ENCODE measurements at regions not wholly inside any gene's neighbourhood (a gene's known extent, or its start where the extent isn't known, plus 50 kb on each side); places are given as distances from the start of the nearest gene placed in this dataset.

DNA sequence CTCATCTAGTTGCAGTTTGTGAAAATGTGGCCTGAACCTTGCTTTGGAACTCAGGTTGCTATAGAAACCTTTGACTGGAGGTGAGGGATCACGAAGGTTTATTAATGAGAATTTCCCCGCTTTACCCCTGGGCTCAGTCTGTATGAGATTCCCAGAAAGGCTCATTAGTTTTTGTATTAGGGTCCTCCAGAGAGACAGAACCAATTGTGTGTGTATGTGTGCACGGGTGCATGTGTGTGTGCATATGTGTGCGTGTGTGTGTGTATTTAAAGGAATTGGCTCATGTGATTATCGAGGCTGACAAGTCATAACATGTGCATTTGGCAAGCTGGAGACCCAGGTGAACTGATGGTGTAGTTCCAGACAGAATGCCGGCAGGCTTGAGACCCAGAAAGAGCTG is 113.8 kb upstream of the DLX2 start:
- H3K79me2 ChIP-seq (ENCODE audit: insufficient read depth, low read length): no peaks in the 10 kb centered on the region
- H3K9ac ChIP-seq (ENCODE audit: low read depth, low read length): no peak overlapping the region
- TF ChIP-seq, protein P1, sequence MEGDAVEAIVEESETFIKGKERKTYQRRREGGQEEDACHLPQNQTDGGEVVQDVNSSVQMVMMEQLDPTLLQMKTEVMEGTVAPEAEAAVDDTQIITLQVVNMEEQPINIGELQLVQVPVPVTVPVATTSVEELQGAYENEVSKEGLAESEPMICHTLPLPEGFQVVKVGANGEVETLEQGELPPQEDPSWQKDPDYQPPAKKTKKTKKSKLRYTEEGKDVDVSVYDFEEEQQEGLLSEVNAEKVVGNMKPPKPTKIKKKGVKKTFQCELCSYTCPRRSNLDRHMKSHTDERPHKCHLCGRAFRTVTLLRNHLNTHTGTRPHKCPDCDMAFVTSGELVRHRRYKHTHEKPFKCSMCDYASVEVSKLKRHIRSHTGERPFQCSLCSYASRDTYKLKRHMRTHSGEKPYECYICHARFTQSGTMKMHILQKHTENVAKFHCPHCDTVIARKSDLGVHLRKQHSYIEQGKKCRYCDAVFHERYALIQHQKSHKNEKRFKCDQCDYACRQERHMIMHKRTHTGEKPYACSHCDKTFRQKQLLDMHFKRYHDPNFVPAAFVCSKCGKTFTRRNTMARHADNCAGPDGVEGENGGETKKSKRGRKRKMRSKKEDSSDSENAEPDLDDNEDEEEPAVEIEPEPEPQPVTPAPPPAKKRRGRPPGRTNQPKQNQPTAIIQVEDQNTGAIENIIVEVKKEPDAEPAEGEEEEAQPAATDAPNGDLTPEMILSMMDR (IDR thresholded peaks at IDR 0.05; ENCODE audit: borderline replicate concordance, extremely low read depth, low read length, poor library complexity, severe bottlenecking): no peak
- TF ChIP-seq EZH2 (IDR thresholded peaks at IDR 0.05; ENCODE audit: borderline replicate concordance, low read depth, low read length, severe bottlenecking): no peak
- H3K36me3 ChIP-seq (ENCODE audit: insufficient read depth, low read length): no peaks in the 10 kb centered on the region
- ATAC-seq (ENCODE audit: insufficient read depth, low read depth): no peak
- H3K4me2 ChIP-seq (ENCODE audit: insufficient read depth, low read length): no peak overlapping the region
- H2AFZ ChIP-seq (ENCODE audit: low read depth, low read length): no peak overlapping the region
- H3K9me3 ChIP-seq (ENCODE audit: insufficient read depth, low read length, severe bottlenecking): no peaks in the 10 kb centered on the region
- no peaks in the 10 kb centered on the region for H4K20me1 ChIP-seq (ENCODE audit: insufficient read depth, low read length)
- no peak overlapping the region for H3K27ac ChIP-seq (ENCODE audit: low read length)
- peaks cover 10% of the 10 kb centered on the region for H3K27me3 ChIP-seq (ENCODE audit: insufficient read depth, low read length, poor library complexity)
- DNase-seq: no peak
- no peaks in the 10 kb centered on the region for H3K4me1 ChIP-seq (ENCODE audit: insufficient read depth, low read length)
- no peak overlapping the region for H3K4me3 ChIP-seq (ENCODE audit: low read depth in 1 of 2, low read length in 2 of 2)

DNA sequence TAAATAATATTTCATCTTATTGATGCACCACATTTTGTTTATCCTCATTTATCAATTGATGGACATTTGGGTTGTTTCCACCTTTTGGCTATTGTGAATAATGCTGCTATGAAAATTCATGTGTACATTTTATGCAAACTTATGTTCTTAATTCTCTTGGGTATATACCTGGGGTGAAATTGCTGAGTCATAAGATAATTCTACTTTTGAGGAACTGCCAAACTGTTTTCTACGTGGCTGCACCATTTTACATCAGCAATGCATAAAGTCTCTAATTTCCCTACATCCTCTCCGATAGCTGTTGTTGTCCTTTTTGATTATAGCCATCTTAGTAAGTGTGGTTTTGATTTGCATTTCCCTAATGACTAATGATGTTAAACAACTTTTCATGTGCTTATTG is 116.5 kb upstream of the DLX2 start:
- H3K4me2 ChIP-seq (ENCODE audit: insufficient read depth, low read length): no peak overlapping the region
- H2AFZ ChIP-seq (ENCODE audit: low read depth, low read length): no peak overlapping the region
- ATAC-seq (ENCODE audit: insufficient read depth, low read depth) (no peak), DNase-seq (no peak)
- H3K27ac ChIP-seq (ENCODE audit: low read length): no peak overlapping the region
- no peak overlapping the region for H3K9ac ChIP-seq (ENCODE audit: low read depth, low read length)
- no peaks in the 10 kb centered on the region for H3K36me3 ChIP-seq (ENCODE audit: insufficient read depth, low read length)
- no peaks in the 10 kb centered on the region for H4K20me1 ChIP-seq (ENCODE audit: insufficient read depth, low read length)
- no peak overlapping the region for H3K4me3 ChIP-seq (ENCODE audit: low read depth in 1 of 2, low read length in 2 of 2)
- H3K79me2 ChIP-seq (ENCODE audit: insufficient read depth, low read length): no peaks in the 10 kb centered on the region
- TF ChIP-seq, protein P1 (IDR thresholded peaks at IDR 0.05; ENCODE audit: borderline replicate concordance, extremely low read depth, low read length, poor library complexity, severe bottlenecking): no peak
- TF ChIP-seq EZH2 (IDR thresholded peaks at IDR 0.05; ENCODE audit: borderline replicate concordance, low read depth, low read length, severe bottlenecking): no peak
- peaks cover 7% of the 10 kb centered on the region for H3K27me3 ChIP-seq (ENCODE audit: insufficient read depth, low read length, poor library complexity)
- no peaks in the 10 kb centered on the region for H3K9me3 ChIP-seq (ENCODE audit: insufficient read depth, low read length, severe bottlenecking)
- no peaks in the 10 kb centered on the region for H3K4me1 ChIP-seq (ENCODE audit: insufficient read depth, low read length)

DNA sequence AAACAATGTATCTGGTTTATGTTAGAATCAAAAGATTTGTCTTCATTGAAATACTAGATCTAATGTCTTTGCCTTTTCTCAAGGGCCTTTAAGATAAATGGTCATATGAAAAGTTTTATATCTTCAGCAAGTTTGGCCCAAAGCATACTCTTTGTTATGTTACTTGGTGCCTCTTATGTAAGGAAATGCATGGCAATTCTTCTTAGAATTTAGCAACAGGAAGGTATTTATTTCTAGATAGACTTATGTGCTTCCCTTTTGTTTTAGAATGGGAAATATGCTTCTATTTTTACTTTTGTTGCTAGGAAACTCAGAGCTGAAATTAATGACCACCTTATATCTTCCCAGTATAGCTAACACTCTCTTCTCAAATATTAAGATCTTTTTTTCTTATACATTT is 117.4 kb upstream of the DLX2 start:
- TF ChIP-seq EZH2 (IDR thresholded peaks at IDR 0.05; ENCODE audit: borderline replicate concordance, low read depth, low read length, severe bottlenecking): no peak
- TF ChIP-seq, protein P1 (IDR thresholded peaks at IDR 0.05; ENCODE audit: borderline replicate concordance, extremely low read depth, low read length, poor library complexity, severe bottlenecking): no peak
- H3K79me2 ChIP-seq (ENCODE audit: insufficient read depth, low read length): no peaks in the 10 kb centered on the region
- H3K9ac ChIP-seq (ENCODE audit: low read depth, low read length): no peak overlapping the region
- H3K4me1 ChIP-seq (ENCODE audit: insufficient read depth, low read length): no peaks in the 10 kb centered on the region
- H3K27ac ChIP-seq (ENCODE audit: low read length): no peak overlapping the region
- H3K36me3 ChIP-seq (ENCODE audit: insufficient read depth, low read length): no peaks in the 10 kb centered on the region
- H3K4me2 ChIP-seq (ENCODE audit: insufficient read depth, low read length): no peak overlapping the region
- H2AFZ ChIP-seq (ENCODE audit: low read depth, low read length): no peak overlapping the region
- no peak for ATAC-seq (ENCODE audit: insufficient read depth, low read depth)
- H3K27me3 ChIP-seq (ENCODE audit: insufficient read depth, low read length, poor library complexity): peaks cover 5% of the 10 kb centered on the region
- no peak for DNase-seq
- H4K20me1 ChIP-seq (ENCODE audit: insufficient read depth, low read length): no peaks in the 10 kb centered on the region
- no peaks in the 10 kb centered on the region for H3K9me3 ChIP-seq (ENCODE audit: insufficient read depth, low read length, severe bottlenecking)
- no peak overlapping the region for H3K4me3 ChIP-seq (ENCODE audit: low read depth in 1 of 2, low read length in 2 of 2)

DNA sequence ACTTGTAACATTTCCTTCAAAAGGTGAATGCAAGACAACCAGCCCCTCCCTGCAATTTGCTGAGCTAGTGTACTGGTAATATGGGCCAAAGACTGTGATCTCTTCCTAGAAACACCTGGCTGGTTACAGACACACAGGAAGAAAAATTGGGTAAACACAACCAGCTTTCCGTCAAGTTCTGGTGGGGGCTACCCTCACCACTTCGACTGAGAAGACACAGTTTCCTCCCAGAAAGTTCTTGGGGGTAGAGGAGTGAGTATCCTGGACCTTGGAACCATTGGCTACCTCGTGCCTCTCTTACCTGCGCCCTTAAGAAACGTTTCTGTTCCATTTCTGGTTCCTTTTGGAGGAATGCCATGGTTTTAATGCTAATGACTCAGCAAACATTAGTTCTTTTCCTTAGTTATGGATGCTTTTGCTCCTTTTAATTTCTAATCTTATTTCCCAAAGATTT is 120.9 kb upstream of the DLX2 start:
- no peaks in the 10 kb centered on the region for H3K4me1 ChIP-seq (ENCODE audit: insufficient read depth, low read length)
- H3K27me3 ChIP-seq (ENCODE audit: insufficient read depth, low read length, poor library complexity): no peaks in the 10 kb centered on the region
- no peak overlapping the region for H2AFZ ChIP-seq (ENCODE audit: low read depth, low read length)
- no peak overlapping the region for H3K4me2 ChIP-seq (ENCODE audit: insufficient read depth, low read length)
- ATAC-seq (ENCODE audit: insufficient read depth, low read depth) (no peak), DNase-seq (no peak)
- H3K4me3 ChIP-seq (ENCODE audit: low read depth in 1 of 2, low read length in 2 of 2): no peak overlapping the region
- no peaks in the 10 kb centered on the region for H3K79me2 ChIP-seq (ENCODE audit: insufficient read depth, low read length)
- no peaks in the 10 kb centered on the region for H4K20me1 ChIP-seq (ENCODE audit: insufficient read depth, low read length)
- TF ChIP-seq EZH2 (IDR thresholded peaks at IDR 0.05; ENCODE audit: borderline replicate concordance, low read depth, low read length, severe bottlenecking): no peak
- TF ChIP-seq, protein P1 (IDR thresholded peaks at IDR 0.05; ENCODE audit: borderline replicate concordance, extremely low read depth, low read length, poor library complexity, severe bottlenecking): no peak
- no peaks in the 10 kb centered on the region for H3K9me3 ChIP-seq (ENCODE audit: insufficient read depth, low read length, severe bottlenecking)
- H3K9ac ChIP-seq (ENCODE audit: low read depth, low read length): no peak overlapping the region
- H3K36me3 ChIP-seq (ENCODE audit: insufficient read depth, low read length): no peaks in the 10 kb centered on the region
- H3K27ac ChIP-seq (ENCODE audit: low read length): no peak overlapping the region
